Uterus (tissue), 3 donors: ENCODE measurements at regions not wholly inside any gene's neighbourhood (a gene's known extent, or its start where the extent isn't known, plus 50 kb on each side); places are given as distances from the start of the nearest gene placed in this dataset.

Experiments used
- DNase-seq, 2 donors: peaks; one replicate each; pipeline ENCODE4 v3.0.0-alpha.2; 2019 to 2020
- H3K27ac ChIP-seq, 2 donors: fragments of 200-600 bp; sonication (generic); 1 replicate in 1 of 2; 2 replicates in 1 of 2; pipeline ENCODE4 v1.5.1; 2016 to 2018
- H3K27me3 ChIP-seq, 2 donors: fragments of 200-600 bp; sonication (generic); one replicate each; pipeline ENCODE4 v1.5.1; 2018 to 2019; ENCODE audit warnings: control low read depth in 1 of 2
- H3K36me3 ChIP-seq, 2 donors: fragments of 200-600 bp; sonication (generic); one replicate each; pipeline ENCODE4 v1.5.1; 2019; ENCODE audit warnings: control low read depth in 1 of 2
- H3K4me1 ChIP-seq, 2 donors: fragments of 200-600 bp; sonication (generic); one replicate each; pipeline ENCODE4 v1.5.1; 2018 to 2019; ENCODE audit warnings: control low read depth in 1 of 2
- H3K4me3 ChIP-seq, 2 donors: fragments of 200-600 bp; sonication (generic); 1 replicate in 1 of 2; 2 replicates in 1 of 2; pipeline ENCODE4 v1.5.1; 2018 to 2019; ENCODE audit warnings: mild to moderate bottlenecking in 1 of 2
- H3K9me3 ChIP-seq, 2 donors: fragments of 200-600 bp; sonication (generic); one replicate each; pipeline ENCODE4 v1.5.1; 2019; ENCODE audit warnings: control low read depth in 1 of 2
- CTCF ChIP-seq, 4 experiments: fragments of 200-600 bp in 2 of 4; fragments of 450-650 bp in 2 of 4; sonication (generic) in 2 of 4; IDR thresholded peaks; one replicate each; pipeline ENCODE4 v1.5.1; 2016 to 2019; ENCODE audit warnings: antibody characterized with exemption in 4 of 4, mild to moderate bottlenecking in 2 of 4, moderate library complexity in 1 of 4
- POLR2A ChIP-seq, 2 donors: fragments of 450-650 bp; IDR thresholded peaks; one replicate each; pipeline ENCODE4 v1.6.1; 2016; ENCODE audit warnings: antibody characterized with exemption in 2 of 2, mild to moderate bottlenecking in 1 of 2, moderate library complexity in 1 of 2
- intact Hi-C: fragments of 100-400 bp; cut with DNase I; formaldehyde crosslinking; loops from one replicate; pipeline ENCODE4 v1.15.1; 2023; ENCODE audit warnings: low total_unique reads
- donor health status: DM: yes; HTN: yes; CAD: no.

GRCh38 chr3:67109651-67110204, 111.6 kb downstream of the KBTBD8 start:
- DNase-seq, result no peak
- H3K9me3 ChIP-seq, result no peaks in the 10 kb centered on the region
- no peaks in the 10 kb centered on the region for H3K27me3 ChIP-seq
- H3K36me3 ChIP-seq, result no peaks in the 10 kb centered on the region
- no peaks in the 10 kb centered on the region for H3K4me1 ChIP-seq
- TF ChIP-seq CTCF (IDR thresholded peaks at IDR 0.05), result peak in 2 of 4 experiments; percentile 8 to 12
- TF ChIP-seq POLR2A (IDR thresholded peaks at IDR 0.05), result no peak
- intact Hi-C loops, result no loop called here
- no peak overlapping the region for H3K4me3 ChIP-seq
- H3K27ac ChIP-seq, result no peak overlapping the region

DNA sequence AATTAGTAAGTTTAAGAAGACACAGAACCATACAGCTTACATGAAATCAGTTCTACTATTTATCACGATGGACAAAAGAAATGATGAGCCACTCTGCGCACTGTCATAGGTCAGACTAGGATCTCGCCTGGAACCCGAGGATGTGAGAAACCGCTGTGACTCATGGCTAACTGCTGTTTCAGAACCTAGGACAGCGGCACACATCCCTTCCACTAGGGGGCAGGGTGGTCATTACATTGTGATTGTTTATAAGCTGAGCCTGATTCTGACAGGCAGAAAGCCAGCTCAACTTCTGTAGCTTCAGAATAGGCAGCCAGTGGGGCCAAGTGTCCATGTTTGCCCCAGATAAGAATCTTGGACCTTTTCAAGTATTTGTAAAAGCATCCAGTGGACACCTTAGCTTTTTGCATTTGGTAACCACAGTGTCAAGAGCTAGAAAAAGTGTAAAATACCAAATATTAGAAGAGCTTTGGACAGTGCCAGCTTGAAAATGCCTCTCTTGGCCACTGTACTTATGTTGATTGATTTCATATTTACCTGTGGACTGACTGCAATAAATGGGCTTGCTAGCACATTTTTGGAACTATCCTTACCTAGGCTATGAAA, 115.8 kb downstream of the KBTBD8 start:
- Histone ChIP-seq H3K4me3 (no peak overlapping the region), H3K27me3 (no peaks in the 10 kb centered on the region), H3K27ac (no peak overlapping the region), H3K36me3 (no peaks in the 10 kb centered on the region), H3K9me3 (no peaks in the 10 kb centered on the region), H3K4me1 (no peaks in the 10 kb centered on the region)
- peak; percentile 27 to 28 for DNase-seq
- intact Hi-C loops, result no loop called here
- peak; percentile 30 to 60 (median 52) for TF ChIP-seq CTCF (IDR thresholded peaks at IDR 0.05)
- no peak for TF ChIP-seq POLR2A (IDR thresholded peaks at IDR 0.05)

DNA sequence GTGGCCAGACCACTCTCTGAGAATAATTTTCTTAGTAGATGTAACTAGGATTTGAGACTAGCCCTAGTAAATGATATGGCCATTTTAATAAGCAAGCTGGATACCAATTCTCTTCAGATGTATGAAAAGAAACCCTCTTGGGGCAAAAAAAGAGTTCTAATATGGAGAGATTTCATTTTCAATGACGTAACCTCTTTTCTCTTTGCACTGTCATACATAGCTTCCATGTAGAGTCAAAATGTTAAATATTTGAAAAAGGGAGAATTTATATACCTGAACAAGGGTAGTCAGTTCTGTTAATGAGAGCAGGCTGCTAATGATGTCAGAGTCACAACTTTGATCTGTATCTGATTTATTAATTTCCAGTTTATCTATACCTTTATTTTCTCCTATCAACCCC, 120.0 kb downstream of the KBTBD8 start:
- TF ChIP-seq POLR2A (IDR thresholded peaks at IDR 0.05), result no peak
- TF ChIP-seq CTCF (IDR thresholded peaks at IDR 0.05), result no peak
- Histone ChIP-seq H3K36me3 (no peaks in the 10 kb centered on the region), H3K4me3 (no peak overlapping the region), H3K27ac (no peak overlapping the region), H3K4me1 (no peaks in the 10 kb centered on the region), H3K27me3 (no peaks in the 10 kb centered on the region), H3K9me3 (no peaks in the 10 kb centered on the region)
- intact Hi-C loops, result no loop called here
- no peak for DNase-seq

DNA sequence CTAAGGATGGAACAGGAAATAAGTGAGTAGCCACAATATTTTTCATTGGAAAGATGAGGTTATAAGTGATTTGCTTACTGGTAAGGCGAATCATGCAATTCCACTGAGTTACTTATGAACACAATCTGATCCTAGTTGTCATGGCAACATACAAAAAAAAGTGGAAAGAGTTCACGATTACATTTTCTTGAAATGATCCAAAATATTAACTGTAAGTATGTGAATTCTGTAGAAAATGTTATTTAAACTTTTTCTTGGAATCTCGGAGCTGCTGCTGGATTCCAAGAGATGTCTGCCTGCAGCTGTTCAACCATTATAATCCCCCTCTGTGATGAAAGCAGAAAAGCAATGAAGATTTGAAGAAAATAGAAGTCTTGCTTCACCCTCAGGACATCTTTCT, 120.5 kb downstream of the KBTBD8 start:
- no peak for DNase-seq
- Histone ChIP-seq H3K4me3 (no peak overlapping the region), H3K9me3 (no peaks in the 10 kb centered on the region), H3K4me1 (no peaks in the 10 kb centered on the region), H3K27ac (no peak overlapping the region), H3K27me3 (no peaks in the 10 kb centered on the region), H3K36me3 (no peaks in the 10 kb centered on the region)
- intact Hi-C loops, result no loop called here
- TF ChIP-seq CTCF (IDR thresholded peaks at IDR 0.05) (no peak), POLR2A (IDR thresholded peaks at IDR 0.05) (no peak)

GRCh38 chr3:67123914-67124313, 125.8 kb downstream of the KBTBD8 start:
- Histone ChIP-seq H3K36me3 (no peaks in the 10 kb centered on the region), H3K4me3 (no peak overlapping the region), H3K4me1 (no peaks in the 10 kb centered on the region), H3K9me3 (no peaks in the 10 kb centered on the region), H3K27ac (no peak overlapping the region), H3K27me3 (no peaks in the 10 kb centered on the region)
- DNase-seq, result no peak
- intact Hi-C loops, result no loop called here
- no peak for TF ChIP-seq POLR2A (IDR thresholded peaks at IDR 0.05)
- TF ChIP-seq CTCF (IDR thresholded peaks at IDR 0.05), result no peak
